ENCODE measurements at regions not wholly inside any gene's neighbourhood (a gene's known extent, or its start where the extent isn't known, plus 50 kb on each side); places are given as distances from the start of the nearest gene placed in this dataset.

DNA sequence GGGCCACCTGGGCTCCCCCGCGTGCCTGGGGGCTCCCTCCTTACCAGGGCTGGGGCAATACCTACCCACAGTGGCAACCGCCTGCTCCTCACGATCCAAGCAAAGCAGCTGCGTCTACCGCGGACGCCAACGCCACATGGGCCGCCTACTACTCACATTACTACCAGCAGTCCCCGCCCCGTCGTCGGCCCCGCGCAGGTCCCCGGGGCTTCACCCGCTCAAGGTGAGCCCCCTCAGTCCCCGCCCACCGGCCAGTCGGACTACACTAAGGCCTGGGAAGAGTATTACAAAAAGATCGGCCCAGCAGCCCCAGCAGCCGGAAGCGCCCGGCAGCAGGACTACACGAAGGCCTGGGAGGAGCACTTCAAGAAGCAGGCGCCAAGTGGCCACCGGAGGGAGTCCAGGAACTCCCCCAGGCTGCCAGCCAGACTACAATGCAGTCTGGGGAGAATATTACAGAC, 106.0 kb upstream of the MTAP start:
- TF ChIP-seq POLR2A (IDR thresholded peaks at IDR 0.05; ENCODE audit: low read length) (no peak), GATA1 (IDR thresholded peaks at IDR 0.05; ENCODE audit: low read depth, low read length) (no peak)

All from erythroblast (primary cell).